ENCODE measurements at regions not wholly inside any gene's neighbourhood (a gene's known extent, or its start where the extent isn't known, plus 50 kb on each side); places are given as distances from the start of the nearest gene placed in this dataset.

DNA sequence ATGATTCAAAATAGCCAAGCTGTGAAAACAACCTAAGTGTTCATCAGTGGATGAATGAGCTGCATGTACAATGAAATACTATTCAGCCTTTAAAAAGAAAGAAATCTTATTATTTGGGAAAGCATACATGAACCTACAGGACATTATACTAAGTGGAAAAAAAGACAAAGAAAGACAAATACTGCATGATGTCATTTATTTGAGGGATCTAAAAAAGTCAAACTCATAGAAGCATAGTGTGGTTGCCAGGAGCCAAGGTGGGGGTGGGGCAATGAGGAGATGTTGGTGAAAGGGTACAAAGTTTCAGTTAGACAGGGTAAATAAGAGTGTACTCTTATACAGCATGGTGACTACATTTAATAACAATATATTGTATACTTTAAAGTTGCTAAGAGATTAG, 261.5 kb downstream of the PARP8 start:
- no peaks in the 10 kb centered on the region for H3K4me1 Mint-ChIP-seq (ENCODE audit: low read depth)
- H3K9me3 Mint-ChIP-seq: no peaks in the 10 kb centered on the region
- intact Hi-C loops (cut with micrococcal nuclease): no loop called here
- H3K36me3 Mint-ChIP-seq (ENCODE audit: low read depth): no peaks in the 10 kb centered on the region
- H3K27me3 Mint-ChIP-seq: peaks cover 9% of the 10 kb centered on the region
- DNase-seq (no peak), ATAC-seq (no peak)
- no peak overlapping the region for H3K4me3 Mint-ChIP-seq
- TF ChIP-seq, protein P1, sequence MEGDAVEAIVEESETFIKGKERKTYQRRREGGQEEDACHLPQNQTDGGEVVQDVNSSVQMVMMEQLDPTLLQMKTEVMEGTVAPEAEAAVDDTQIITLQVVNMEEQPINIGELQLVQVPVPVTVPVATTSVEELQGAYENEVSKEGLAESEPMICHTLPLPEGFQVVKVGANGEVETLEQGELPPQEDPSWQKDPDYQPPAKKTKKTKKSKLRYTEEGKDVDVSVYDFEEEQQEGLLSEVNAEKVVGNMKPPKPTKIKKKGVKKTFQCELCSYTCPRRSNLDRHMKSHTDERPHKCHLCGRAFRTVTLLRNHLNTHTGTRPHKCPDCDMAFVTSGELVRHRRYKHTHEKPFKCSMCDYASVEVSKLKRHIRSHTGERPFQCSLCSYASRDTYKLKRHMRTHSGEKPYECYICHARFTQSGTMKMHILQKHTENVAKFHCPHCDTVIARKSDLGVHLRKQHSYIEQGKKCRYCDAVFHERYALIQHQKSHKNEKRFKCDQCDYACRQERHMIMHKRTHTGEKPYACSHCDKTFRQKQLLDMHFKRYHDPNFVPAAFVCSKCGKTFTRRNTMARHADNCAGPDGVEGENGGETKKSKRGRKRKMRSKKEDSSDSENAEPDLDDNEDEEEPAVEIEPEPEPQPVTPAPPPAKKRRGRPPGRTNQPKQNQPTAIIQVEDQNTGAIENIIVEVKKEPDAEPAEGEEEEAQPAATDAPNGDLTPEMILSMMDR (IDR thresholded peaks at IDR 0.05): no peak
- ChIA-PET POLR2A (no interaction called here), CTCF (no interaction called here)
- no peak overlapping the region for H3K27ac Mint-ChIP-seq

DNA sequence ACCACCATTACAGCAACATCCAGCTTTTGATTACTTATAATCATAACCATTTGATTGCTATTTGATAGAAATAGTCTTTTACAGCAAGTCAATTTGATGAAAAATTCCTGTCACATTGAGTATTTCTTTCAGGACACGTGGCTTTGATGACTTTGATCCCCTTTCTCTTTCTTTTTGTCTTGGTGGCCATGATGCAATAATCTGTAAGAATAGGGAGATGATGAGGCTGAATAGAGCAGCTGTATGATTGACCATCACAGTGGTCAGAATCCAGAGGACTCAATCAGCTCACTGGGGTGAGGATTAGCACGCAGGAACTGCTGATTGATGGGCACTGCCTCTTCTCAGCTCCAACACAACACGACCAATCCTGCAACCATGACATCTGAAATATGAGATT, 262.7 kb downstream of the PARP8 start:
- intact Hi-C loops (cut with micrococcal nuclease): no loop called here
- H3K9me3 Mint-ChIP-seq: no peaks in the 10 kb centered on the region
- ATAC-seq (no peak), DNase-seq (no peak)
- CTCF ChIA-PET: no interaction called here
- H3K27ac Mint-ChIP-seq: no peak overlapping the region
- peaks cover 9% of the 10 kb centered on the region for H3K27me3 Mint-ChIP-seq
- no peaks in the 10 kb centered on the region for H3K4me1 Mint-ChIP-seq (ENCODE audit: low read depth)
- H3K4me3 Mint-ChIP-seq: no peak overlapping the region
- H3K36me3 Mint-ChIP-seq (ENCODE audit: low read depth): no peaks in the 10 kb centered on the region
- POLR2A ChIA-PET: no interaction called here
- TF ChIP-seq, protein P1 (IDR thresholded peaks at IDR 0.05): no peak

DNA sequence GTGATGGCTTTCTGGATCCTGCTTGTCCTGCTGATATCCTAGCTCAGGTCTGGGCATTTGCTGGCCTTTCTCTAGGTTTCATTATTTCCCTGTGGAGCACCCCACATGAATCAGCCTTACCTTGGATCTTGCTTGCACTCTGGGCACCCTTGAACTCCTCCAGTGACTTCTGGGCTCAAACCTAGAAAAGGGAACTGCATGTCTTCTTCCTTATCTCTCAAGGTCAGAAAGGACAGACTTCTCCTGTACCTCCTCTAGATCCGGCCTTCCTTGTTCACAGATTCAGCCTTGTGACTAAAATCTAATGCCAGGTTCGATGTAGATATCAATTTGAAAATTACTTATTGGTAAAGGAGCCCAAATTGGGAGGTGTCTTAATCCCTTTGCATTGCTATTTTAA, 267.9 kb downstream of the PARP8 start:
- intact Hi-C loops (cut with micrococcal nuclease): no loop called here
- peaks cover 6% of the 10 kb centered on the region for H3K27me3 Mint-ChIP-seq
- POLR2A ChIA-PET: no interaction called here
- no peaks in the 10 kb centered on the region for H3K4me1 Mint-ChIP-seq (ENCODE audit: low read depth)
- no peak overlapping the region for H3K27ac Mint-ChIP-seq
- DNase-seq (no peak), ATAC-seq (no peak)
- H3K36me3 Mint-ChIP-seq (ENCODE audit: low read depth): no peaks in the 10 kb centered on the region
- no peak overlapping the region for H3K4me3 Mint-ChIP-seq
- H3K9me3 Mint-ChIP-seq: no peaks in the 10 kb centered on the region
- CTCF ChIA-PET: no interaction called here
- TF ChIP-seq, protein P1 (IDR thresholded peaks at IDR 0.05): no peak

DNA sequence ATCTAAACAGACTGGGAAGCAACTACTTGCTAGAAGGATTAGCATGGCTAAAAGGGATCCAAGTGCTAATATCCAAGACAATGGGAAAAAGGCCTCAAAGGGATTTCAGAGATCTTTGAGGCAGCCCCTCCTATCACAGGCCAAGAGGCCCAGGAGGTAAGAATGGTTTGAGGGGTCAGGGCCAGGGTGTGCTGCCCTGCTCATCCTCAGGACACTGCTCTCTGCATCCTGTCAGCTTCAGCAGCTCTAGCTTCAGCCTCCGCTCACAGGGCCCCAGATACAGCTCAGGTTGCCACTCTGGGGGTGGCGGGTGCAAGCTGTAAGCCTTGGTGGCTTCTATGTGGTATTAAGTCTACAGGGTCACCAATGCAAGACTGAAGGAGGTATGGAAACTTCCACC, 278.7 kb downstream of the PARP8 start:
- ATAC-seq (no peak), DNase-seq (no peak)
- Mint-ChIP-seq H3K9me3 (peaks cover 5% of the 10 kb centered on the region), H3K4me3 (no peak overlapping the region), H3K4me1 (ENCODE audit: low read depth) (no peaks in the 10 kb centered on the region), H3K27ac (no peak overlapping the region), H3K27me3 (peaks cover 2% of the 10 kb centered on the region), H3K36me3 (ENCODE audit: low read depth) (no peaks in the 10 kb centered on the region)
- TF ChIP-seq, protein P1 (IDR thresholded peaks at IDR 0.05): no peak
- intact Hi-C loops (cut with micrococcal nuclease): no loop called here
- ChIA-PET POLR2A (no interaction called here), CTCF (no interaction called here)

DNA sequence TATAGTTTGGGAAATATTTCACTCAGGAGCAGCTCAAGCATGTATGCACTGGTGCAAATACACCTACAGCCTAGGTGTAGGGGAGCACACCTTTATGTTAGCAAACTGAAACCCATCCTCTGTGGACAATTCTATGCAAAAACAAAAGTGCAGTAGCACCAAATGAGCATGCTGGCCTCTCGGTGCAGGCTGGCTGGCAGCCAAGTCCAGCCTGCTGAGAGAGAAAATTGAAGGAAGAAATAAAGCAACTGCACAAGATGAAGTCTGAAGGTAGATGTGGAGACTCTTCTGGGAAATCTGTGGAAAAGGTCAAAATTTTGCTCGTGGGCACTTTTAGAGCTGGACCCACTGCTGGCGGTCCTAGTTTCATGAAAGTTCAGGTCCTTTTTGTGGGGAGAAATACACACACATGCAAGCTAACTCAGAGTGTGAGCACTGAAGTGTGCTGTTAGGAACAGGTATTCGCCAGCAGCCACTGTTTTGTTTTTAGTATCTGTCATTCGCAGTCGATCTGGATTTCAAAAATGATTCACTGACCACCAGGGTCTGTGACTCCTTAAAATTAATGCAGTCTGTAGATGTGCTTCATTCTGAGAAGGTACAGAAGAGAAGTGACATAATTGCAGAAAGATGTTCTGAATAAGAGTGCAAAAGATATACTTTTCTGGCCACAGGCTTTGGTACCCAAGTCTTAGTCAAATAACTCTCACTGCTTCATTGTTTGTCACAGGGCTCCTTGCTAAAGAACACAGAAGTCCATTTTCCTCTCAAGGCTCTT, 281.7 kb downstream of the PARP8 start:
- ChIA-PET CTCF (interaction anchor here (1.1 kb wide), 1 partner anchor 11 kb away, joined by 4 read pairs; no protein-coding TSS in a partner anchor), POLR2A (no interaction called here)
- H3K4me1 Mint-ChIP-seq (ENCODE audit: low read depth): no peaks in the 10 kb centered on the region
- TF ChIP-seq, protein P1 (IDR thresholded peaks at IDR 0.05): no peak
- ATAC-seq: no peak
- intact Hi-C loops (cut with micrococcal nuclease): no loop called here
- DNase-seq: no peak
- H3K36me3 Mint-ChIP-seq (ENCODE audit: low read depth): no peaks in the 10 kb centered on the region
- H3K27me3 Mint-ChIP-seq: peaks cover 2% of the 10 kb centered on the region
- no peaks in the 10 kb centered on the region for H3K9me3 Mint-ChIP-seq
- H3K4me3 Mint-ChIP-seq: no peak overlapping the region
- no peak overlapping the region for H3K27ac Mint-ChIP-seq

All from activated CD8-positive, alpha-beta T cell treated with anti-CD3 and anti-CD28 coated beads for 36 hours (primary cell).